Keratinocyte (primary cell): ENCODE measurements at regions not wholly inside any gene's neighbourhood (a gene's known extent, or its start where the extent isn't known, plus 50 kb on each side); places are given as distances from the start of the nearest gene placed in this dataset.
"Not testable (repeated sequence)": the region's sequence is repeated elsewhere in the genome, so short reads cannot be mapped to it uniquely, and the experiment has no call there.

ENCODE experiments used
- DNase-seq: peaks from one replicate; pipeline ENCODE4 v3.0.0-alpha.2; 2011; ENCODE audit warnings: low read depth, missing footprints, low spot score
- FAIRE-seq: peaks from 2 replicates; lab custom pipeline; 2011; peaks lifted over from hg19 to GRCh38; lab: Jason Lieb, UNC
- H2AFZ ChIP-seq: 2 replicates; pipeline ENCODE4 v1.6.0; 2012; ENCODE audit warnings: low read length, control low read depth, inconsistent platforms; ENCODE audit not compliant: control insufficient read depth
- H3K27ac ChIP-seq: 2 replicates; pipeline ENCODE4 v1.5.1; 2011; ENCODE audit warnings: low read length; ENCODE audit not compliant: control insufficient read depth, insufficient read depth
- H3K27me3 ChIP-seq: 3 replicates; pipeline ENCODE4 v1.6.0; 2011; ENCODE audit warnings: low read length; ENCODE audit not compliant: control insufficient read depth, insufficient read depth; ENCODE audit errors: extremely low read depth
- H3K36me3 ChIP-seq, 2 experiments: 2 replicates in 1 of 2; 3 replicates in 1 of 2; pipeline ENCODE4 v1.5.1; 2011; ENCODE audit warnings: low read length in 2 of 2, mild to moderate bottlenecking in 1 of 2; ENCODE audit not compliant: control insufficient read depth in 2 of 2, insufficient read depth in 2 of 2; ENCODE audit errors: extremely low read depth in 1 of 2
- H3K4me1 ChIP-seq: 3 replicates; pipeline ENCODE4 v1.5.1; 2011; ENCODE audit warnings: low read length; ENCODE audit not compliant: control insufficient read depth, insufficient read depth; ENCODE audit errors: extremely low read depth
- H3K4me2 ChIP-seq: 3 replicates; pipeline ENCODE4 v1.6.0; 2011; ENCODE audit warnings: low read depth, low read length; ENCODE audit not compliant: control insufficient read depth, insufficient read depth; ENCODE audit errors: extremely low read depth
- H3K4me3 ChIP-seq, 3 experiments: fragments of 200-600 bp in 1 of 3; sonication (generic) in 1 of 3; 2 replicates in 2 of 3; 3 replicates in 1 of 3; pipeline ENCODE4 v1.5.1; 2011 to 2016; ENCODE audit warnings: low read length in 3 of 3, mild to moderate bottlenecking in 3 of 3, control low read depth in 2 of 3, inconsistent platforms in 1 of 3, low read depth in 1 of 3, mixed read lengths in 1 of 3, mixed run types in 1 of 3, moderate library complexity in 1 of 3; ENCODE audit not compliant: control insufficient read depth in 2 of 3, insufficient read depth in 2 of 3; ENCODE audit errors: extremely low read depth in 1 of 3
- H3K79me2 ChIP-seq: 2 replicates; pipeline ENCODE4 v1.6.0; 2012; ENCODE audit warnings: low read length; ENCODE audit not compliant: control insufficient read depth, insufficient read depth
- H3K9ac ChIP-seq: 3 replicates; pipeline ENCODE4 v1.6.0; 2011; ENCODE audit warnings: low read length; ENCODE audit not compliant: control insufficient read depth, insufficient read depth; ENCODE audit errors: extremely low read depth
- H3K9me1 ChIP-seq: 3 replicates; pipeline ENCODE4 v1.6.0; 2011; ENCODE audit warnings: low read length; ENCODE audit not compliant: control insufficient read depth, insufficient read depth; ENCODE audit errors: extremely low read depth
- H3K9me3 ChIP-seq: 2 replicates; pipeline ENCODE4 v1.5.1; 2012; ENCODE audit warnings: low read depth, low read length; ENCODE audit not compliant: control insufficient read depth
- H4K20me1 ChIP-seq: 3 replicates; pipeline ENCODE4 v1.6.0; 2011; ENCODE audit warnings: low read length; ENCODE audit not compliant: control insufficient read depth, insufficient read depth; ENCODE audit errors: extremely low read depth
- EZH2 ChIP-seq: IDR thresholded peaks from one replicate; pipeline ENCODE4 v1.6.1; 2012; ENCODE audit warnings: inconsistent platforms, mild to moderate bottlenecking, low read length, moderate library complexity
- dilution Hi-C: fragments of 300-500 bp; cut with MboI; formaldehyde crosslinking; loops from one replicate; pipeline ENCODE4 v1.7.0; 2020; ENCODE audit warnings: low sequenced_read_pairs; ENCODE audit not compliant: extremely low pct_ligation_motif_present
- TF ChIP-seq, protein P1 (sequence below), 3 experiments: IDR thresholded peaks in 1 of 3; conservative IDR thresholded peaks in 1 of 3; optimal IDR thresholded peaks in 1 of 3; 2 replicates in 2 of 3; 3 replicates in 1 of 3; pipeline versions ENCODE3 to v1.5.1; 2011; ENCODE audit warnings: low read length in 3 of 3, mild to moderate bottlenecking in 3 of 3, moderate library complexity in 2 of 3, control low read depth in 1 of 3, inconsistent platforms in 1 of 3; ENCODE audit not compliant: insufficient read depth in 2 of 3; ENCODE audit errors: extremely low read depth in 1 of 3

DNA sequence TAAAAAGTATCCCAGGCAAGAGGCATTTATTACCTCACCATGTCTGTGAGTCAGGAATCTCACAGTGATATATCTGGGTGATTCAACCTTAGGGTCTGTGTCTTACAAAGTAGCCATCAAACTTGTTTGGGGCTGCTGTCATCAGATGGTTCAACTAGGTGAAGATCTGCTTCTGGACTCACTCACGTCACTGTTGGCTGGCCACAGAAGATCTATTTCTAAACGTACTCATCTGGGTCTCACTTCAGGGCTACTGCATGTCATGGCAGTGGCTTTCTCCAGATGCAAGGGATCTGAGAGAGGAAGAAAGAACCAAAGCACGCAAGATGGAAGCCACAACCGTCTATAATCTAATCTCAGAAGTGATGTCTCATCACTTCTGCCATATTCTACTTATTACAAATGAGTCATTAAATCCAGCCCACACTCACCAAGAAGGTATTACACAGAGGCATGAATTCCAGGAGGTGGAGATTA, 267.8 kb upstream of the ANKRD50 start:
- no peak overlapping the region for H3K4me2 ChIP-seq

DNA sequence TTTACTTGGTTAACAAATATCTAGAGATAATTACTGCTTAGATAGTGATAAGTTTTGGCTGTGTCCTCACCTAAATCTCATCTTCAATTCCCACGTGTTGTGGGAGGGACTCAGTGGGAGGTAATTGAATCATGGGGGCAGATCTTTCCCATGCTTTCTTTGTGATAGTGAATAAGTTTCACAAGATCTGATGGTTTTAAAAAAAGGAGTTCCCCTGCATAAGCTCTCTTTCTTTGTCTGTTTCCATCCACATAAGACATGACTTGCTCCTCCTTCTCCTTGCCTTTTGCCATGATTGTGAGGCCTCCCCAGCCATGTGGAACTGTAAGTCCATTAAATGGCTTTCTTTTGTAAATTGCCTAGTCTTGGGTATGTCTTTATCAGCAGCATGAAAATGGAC, 266.0 kb upstream of the ANKRD50 start:
- H3K36me3 ChIP-seq, DNase-seq, H4K20me1 ChIP-seq, FAIRE-seq, H3K4me1 ChIP-seq, dilution Hi-C loops, H3K9me3 ChIP-seq, H3K27me3 ChIP-seq, H2AFZ ChIP-seq, H3K4me2 ChIP-seq, H3K9ac ChIP-seq, H3K27ac ChIP-seq, H3K79me2 ChIP-seq, H3K4me3 ChIP-seq, H3K9me1 ChIP-seq: not testable (repeated sequence)

More for the DNA sequence above, 267.8 kb upstream of the ANKRD50 start:
- no peaks in the 10 kb centered on the region for H3K9me1 ChIP-seq
- H3K9me3 ChIP-seq = no peaks in the 10 kb centered on the region
- FAIRE-seq (no peak), DNase-seq (no peak)
- H2AFZ ChIP-seq = no peak overlapping the region
- no peaks in the 10 kb centered on the region for H3K27me3 ChIP-seq
- no peaks in the 10 kb centered on the region for H3K36me3 ChIP-seq
- dilution Hi-C loops = no loop called here
- H4K20me1 ChIP-seq = no peaks in the 10 kb centered on the region
- no peak overlapping the region for H3K4me3 ChIP-seq
- no peak overlapping the region for H3K27ac ChIP-seq
- no peak overlapping the region for H3K9ac ChIP-seq
- H3K79me2 ChIP-seq = no peaks in the 10 kb centered on the region
- no peaks in the 10 kb centered on the region for H3K4me1 ChIP-seq
- no peak for TF ChIP-seq EZH2
- TF ChIP-seq, protein P1, sequence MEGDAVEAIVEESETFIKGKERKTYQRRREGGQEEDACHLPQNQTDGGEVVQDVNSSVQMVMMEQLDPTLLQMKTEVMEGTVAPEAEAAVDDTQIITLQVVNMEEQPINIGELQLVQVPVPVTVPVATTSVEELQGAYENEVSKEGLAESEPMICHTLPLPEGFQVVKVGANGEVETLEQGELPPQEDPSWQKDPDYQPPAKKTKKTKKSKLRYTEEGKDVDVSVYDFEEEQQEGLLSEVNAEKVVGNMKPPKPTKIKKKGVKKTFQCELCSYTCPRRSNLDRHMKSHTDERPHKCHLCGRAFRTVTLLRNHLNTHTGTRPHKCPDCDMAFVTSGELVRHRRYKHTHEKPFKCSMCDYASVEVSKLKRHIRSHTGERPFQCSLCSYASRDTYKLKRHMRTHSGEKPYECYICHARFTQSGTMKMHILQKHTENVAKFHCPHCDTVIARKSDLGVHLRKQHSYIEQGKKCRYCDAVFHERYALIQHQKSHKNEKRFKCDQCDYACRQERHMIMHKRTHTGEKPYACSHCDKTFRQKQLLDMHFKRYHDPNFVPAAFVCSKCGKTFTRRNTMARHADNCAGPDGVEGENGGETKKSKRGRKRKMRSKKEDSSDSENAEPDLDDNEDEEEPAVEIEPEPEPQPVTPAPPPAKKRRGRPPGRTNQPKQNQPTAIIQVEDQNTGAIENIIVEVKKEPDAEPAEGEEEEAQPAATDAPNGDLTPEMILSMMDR (optimal IDR thresholded peaks at IDR 0.05 in 1 of 3, IDR thresholded peaks at IDR 0.05 in 1 of 3, conservative IDR thresholded peaks at IDR 0.05 in 1 of 3; ENCODE audit: extremely low read depth in 1 of 3, insufficient read depth in 2 of 3, low read length in 3 of 3) = no peak

DNA sequence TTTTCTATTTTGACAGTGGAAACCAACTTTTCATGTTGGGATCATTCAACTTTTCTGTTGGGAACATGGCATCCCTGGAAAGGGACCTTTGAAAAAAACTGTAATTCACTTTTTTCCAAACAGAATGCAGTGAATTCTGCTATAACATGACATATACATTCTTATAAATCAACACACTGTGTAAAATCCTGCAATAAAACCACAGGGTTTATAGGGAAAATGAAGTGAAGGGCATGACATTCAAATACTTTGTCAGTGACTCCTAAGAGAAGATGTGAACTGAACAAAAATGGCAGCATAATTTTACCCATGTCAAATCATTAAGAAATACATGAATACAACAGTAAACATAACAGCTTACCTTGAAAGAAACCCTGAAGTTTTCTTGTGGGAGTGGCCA, 264.5 kb upstream of the ANKRD50 start:
- Histone ChIP-seq H4K20me1 (no peaks in the 10 kb centered on the region), H3K27me3 (no peaks in the 10 kb centered on the region), H3K36me3 (no peaks in the 10 kb centered on the region), H3K4me3 (no peak overlapping the region), H3K79me2 (no peaks in the 10 kb centered on the region), H3K4me2 (no peak overlapping the region), H3K9me1 (no peaks in the 10 kb centered on the region), H3K27ac (no peak overlapping the region), H3K4me1 (peaks cover 7% of the 10 kb centered on the region), H3K9ac (no peak overlapping the region), H3K9me3 (no peaks in the 10 kb centered on the region), H2AFZ (no peak overlapping the region)
- TF ChIP-seq EZH2 = no peak
- TF ChIP-seq, protein P1 (optimal IDR thresholded peaks at IDR 0.05 in 1 of 3, IDR thresholded peaks at IDR 0.05 in 1 of 3, conservative IDR thresholded peaks at IDR 0.05 in 1 of 3; ENCODE audit: extremely low read depth in 1 of 3, insufficient read depth in 2 of 3, low read length in 3 of 3) = no peak
- dilution Hi-C loops = no loop called here
- DNase-seq (no peak), FAIRE-seq (peak; percentile 36)
